HG02973 (cell line): ENCODE measurements at regions not wholly inside any gene's neighbourhood (a gene's known extent, or its start where the extent isn't known, plus 50 kb on each side); places are given as distances from the start of the nearest gene placed in this dataset.

Experiments
- ATAC-seq: cut with Tn5 transposase; IDR thresholded peaks from one replicate; pipeline ENCODE4 v1.9.1; 2021; ENCODE audit warnings: moderate library complexity; ENCODE audit not compliant: unreplicated experiment

GRCh38 chr2:6495466-6495865, 370.2 kb downstream of the CMPK2 start:
- no peak for ATAC-seq

GRCh38 chr2:6496376-6496775, 369.3 kb downstream of the CMPK2 start:
- ATAC-seq: no peak

- no peak for ATAC-seq
Measured at GRCh38 chr2:6497048-6497447, 368.7 kb downstream of the CMPK2 start.

DNA sequence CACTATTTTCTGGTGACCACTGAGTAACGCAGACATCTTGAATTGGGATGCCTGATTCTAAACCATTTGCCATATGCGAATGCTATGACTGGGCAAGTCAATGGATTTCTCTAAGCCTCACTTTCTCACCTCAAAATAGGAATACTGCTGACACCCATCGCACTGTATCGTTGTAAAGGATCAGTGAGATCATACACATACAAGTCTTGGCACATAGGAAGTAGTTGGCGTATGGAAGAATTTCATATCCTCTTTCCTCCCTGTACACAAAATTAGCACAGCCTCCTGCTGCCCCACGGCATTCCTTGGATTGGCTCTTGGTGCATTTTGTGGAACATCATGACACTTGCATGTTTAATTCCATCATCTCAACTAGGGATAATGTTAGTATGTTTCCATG, 366.9 kb downstream of the CMPK2 start:
- ATAC-seq: no peak

GRCh38 chr2:6499691-6500090, 366.0 kb downstream of the CMPK2 start:
- no peak for ATAC-seq

- ATAC-seq: no peak
Measured at GRCh38 chr2:6506361-6506794, 359.3 kb downstream of the CMPK2 start.

- ATAC-seq: no peak
Measured at GRCh38 chr2:6506859-6507258, 358.8 kb downstream of the CMPK2 start.

GRCh38 chr2:6510532-6510931, 355.2 kb downstream of the CMPK2 start:
- no peak for ATAC-seq

DNA sequence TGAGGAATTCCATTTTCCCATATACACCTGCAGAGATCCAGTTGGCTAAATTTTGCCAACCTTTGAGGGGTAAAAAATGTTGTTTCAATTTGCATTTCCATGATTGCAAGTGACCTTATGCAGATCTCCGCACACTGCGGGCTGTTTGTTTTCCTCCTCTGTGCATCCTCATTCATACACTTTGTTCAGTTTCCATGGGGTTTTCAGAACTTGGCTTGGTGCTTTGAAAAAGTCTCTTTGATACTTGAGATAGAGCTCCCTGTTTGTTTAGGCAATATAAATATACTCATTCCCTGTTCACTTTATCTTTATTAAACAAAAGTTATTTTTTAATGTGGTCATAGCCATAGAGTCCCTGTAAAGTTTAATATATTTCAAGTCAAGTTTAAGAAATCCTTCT, 353.1 kb downstream of the CMPK2 start:
- ATAC-seq: no peak

DNA sequence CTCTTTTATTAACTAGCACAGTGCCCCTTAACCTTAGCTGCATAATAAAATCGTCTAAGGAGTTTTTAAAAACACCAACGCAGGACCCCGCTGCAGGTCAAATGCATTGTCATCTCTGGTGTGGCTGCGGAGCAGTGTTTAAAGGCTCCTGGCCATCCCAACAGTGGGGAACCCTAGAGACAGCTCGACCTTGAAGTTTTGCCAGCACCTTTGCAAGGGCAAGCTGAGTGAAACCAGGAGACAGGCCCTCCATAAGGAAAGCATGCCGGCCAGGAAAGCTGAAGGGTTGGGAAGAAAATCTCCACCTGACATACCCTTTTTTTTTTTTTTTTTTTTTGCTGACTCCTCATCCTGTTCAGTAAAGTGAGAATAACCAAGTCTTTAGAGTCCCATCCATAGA, 349.0 kb downstream of the CMPK2 start:
- no peak for ATAC-seq

GRCh38 chr2:6518361-6518760, 347.3 kb downstream of the CMPK2 start:
- no peak for ATAC-seq

GRCh38 chr2:6523476-6523875, 342.2 kb downstream of the CMPK2 start:
- ATAC-seq: no peak

DNA sequence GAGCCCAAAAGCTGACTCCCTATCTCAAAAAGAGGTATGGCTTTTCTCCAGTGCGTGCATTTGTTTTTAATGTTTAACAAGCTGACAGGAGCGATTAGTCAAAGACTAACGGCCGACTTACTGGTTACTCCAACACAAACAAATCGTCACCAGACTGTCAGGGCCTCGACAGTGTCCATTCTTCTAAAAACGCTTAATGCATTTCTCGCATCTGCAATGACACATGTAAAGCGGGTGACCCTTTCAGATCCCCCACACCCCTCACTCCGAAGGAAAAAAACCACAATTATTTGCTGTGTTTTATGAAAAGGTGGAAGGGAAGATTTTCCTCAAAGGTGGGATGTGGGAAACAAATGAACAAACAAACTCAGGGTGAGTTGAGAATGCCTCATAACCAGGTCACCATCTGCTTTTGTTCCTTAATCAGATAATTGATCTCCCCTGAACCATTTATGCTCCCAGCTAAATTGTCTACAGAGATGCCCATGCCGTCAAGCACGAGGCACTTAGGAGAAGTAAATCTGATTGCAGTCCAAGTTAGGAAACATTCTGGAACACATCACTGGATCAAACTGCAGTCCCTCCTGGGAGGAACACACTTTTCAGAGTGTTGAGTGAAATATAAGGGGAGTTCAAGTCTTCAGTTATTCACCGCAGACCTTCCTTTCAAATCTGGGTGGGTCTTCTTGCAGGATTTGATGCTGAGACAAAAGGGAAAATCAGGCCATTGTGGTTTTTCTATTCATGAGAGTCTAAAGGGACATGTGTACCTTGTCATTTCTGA, 340.8 kb downstream of the CMPK2 start:
- no peak for ATAC-seq

DNA sequence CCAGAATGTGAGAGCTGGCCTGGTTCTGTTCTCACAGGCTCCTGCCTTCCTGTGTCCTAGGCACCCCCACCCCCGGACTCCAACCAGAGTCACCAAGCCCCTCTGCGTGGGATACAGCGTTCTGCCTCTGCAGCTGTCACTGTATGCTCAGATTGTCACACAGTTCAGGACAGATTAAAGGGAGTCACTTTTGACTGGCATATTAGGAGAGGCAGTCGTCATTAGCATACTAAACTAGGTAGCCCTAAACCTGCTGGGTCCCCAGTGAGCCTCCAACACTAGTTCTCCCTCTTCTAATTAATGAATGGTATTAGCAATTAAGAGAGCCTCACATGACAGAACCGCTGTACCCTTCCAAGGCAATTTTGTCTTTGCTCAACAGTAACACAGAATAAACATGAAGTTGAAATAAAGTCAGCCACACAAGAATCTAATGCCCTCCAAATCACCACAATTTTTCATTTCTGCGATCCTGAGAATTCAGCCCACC, 340.2 kb downstream of the CMPK2 start:
- no peak for ATAC-seq

DNA sequence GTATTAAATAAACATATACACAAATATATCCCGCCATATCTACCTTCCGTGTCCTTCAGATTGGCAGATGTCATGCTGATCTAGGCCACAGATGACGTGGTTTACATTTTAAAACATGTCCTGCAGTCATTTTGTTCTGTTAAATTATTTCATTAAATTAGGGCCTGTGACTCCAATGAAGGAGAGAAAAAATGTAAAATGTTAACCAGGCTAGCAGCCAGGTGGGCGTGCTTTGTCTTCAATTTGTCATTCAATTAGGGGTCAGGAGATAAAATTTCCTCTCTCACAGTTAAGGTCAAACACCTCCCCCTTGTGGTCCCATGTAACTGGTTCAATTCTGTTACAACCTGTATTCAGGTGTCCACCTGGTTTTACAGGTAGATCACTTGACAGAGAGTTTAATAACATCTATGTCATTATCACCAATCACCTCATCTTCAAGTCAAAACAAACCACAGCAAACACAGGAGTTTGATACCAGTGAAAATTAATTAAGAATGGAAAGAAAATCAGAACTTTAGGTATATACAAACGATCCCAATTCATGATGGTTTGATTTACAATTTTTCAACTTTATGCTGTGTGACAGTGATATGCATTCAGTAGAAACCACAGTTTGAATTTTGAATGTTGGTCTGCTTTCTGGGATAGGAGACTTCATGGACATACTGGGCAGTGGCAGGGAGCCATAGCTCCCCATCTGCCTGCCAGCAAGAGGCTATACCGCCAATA, 339.4 kb downstream of the CMPK2 start:
- ATAC-seq: no peak

DNA sequence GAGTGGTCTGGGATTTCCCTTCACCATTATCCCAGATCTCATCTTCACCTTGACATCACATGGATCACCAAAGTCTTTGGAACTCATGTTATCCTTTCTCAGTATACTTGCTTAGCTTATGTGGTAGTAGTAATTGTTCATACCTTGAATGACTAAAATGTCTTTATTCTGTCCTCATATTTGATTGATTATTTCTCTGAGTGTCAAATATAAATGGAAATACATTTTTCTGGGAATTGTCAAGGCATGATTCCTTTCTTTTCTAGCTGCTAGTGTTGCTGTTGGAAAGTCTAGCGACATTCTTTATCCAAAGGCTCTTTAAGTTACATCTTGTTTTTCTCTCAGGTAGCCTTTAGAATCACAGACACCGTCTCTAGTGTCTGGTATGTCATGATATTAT, 334.4 kb downstream of the CMPK2 start:
- ATAC-seq: no peak

DNA sequence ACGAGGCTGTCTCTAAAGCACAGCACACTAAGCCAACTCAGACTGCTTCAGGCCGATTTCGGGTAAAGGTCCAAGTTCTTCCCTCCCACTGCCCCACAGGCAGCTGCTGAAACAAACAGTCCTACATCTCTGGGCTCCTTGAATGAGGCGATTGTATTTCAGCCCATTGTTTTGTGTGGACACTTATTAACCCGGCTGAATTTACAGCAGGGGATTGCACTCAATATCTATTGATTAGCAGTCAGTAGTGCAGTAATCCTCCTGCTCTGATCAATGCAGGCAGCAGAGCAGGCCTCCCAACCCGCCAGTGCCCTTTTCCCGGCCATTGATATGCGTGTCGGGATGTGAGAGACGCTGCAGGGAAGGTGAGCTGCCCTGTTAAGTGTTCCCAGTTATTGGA, 330.1 kb downstream of the CMPK2 start:
- ATAC-seq: no peak

DNA sequence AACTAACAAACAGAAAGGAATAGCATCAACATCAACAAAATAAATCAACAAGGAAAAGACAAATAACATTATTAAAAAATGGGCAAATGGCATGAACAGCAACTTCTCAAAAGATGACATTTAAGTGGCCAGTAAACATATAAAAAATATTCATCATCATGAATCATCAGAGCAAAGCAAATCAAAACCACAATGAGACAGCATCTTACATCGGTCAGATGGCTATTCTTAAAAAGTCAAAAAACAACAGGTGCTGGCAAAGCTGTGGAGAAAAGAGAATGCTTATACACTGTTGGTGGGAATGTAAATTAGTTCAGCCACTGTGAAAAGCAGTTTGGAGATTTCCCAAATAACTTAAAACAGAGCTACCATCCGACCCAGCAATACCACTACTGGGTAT, 327.1 kb downstream of the CMPK2 start:
- ATAC-seq: no peak

GRCh38 chr2:6545336-6545735, 320.4 kb downstream of the CMPK2 start:
- ATAC-seq: no peak

GRCh38 chr2:6545795-6546194, 319.9 kb downstream of the CMPK2 start:
- no peak for ATAC-seq

GRCh38 chr2:6554466-6554865, 311.2 kb downstream of the CMPK2 start:
- no peak for ATAC-seq

GRCh38 chr2:6556755-6557154, 309.0 kb downstream of the CMPK2 start:
- no peak for ATAC-seq
